Activated gamma-delta T cell treated with anti-CD3 and anti-CD28 coated beads, Interleukin-2, amount 50 U/mL, for 16 hours (primary cell): ENCODE measurements at regions not wholly inside any gene's neighbourhood (a gene's known extent, or its start where the extent isn't known, plus 50 kb on each side); places are given as distances from the start of the nearest gene placed in this dataset.
"Not testable (repeated sequence)": the region's sequence is repeated elsewhere in the genome, so short reads cannot be mapped to it uniquely, and the experiment has no call there.

ENCODE experiments used
- DNase-seq: peaks from one replicate; pipeline ENCODE4 v3.0.0-alpha.2; 2020; ENCODE audit warnings: low read depth

DNA sequence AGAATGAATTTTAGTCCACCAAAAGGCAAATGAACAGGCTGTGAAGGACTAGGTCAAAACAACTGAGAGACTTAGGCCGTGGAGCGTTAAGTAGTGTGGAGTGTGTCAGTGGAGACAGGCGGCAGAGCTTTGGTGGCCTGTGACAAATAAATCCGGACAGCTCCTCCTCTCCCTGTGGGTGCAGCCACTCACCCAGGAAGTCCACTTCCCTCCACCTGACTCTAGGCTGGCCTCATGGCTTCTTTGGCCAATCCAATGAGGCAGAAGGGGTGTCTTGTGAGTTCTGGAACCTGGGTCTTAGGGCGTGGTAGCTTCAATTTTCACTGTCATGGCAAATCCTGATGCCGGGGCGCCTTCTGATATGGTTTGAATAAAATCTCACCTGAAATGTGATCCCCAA lies 180.9 kb upstream of the C14orf180 start:
- DNase-seq: no peak

DNA sequence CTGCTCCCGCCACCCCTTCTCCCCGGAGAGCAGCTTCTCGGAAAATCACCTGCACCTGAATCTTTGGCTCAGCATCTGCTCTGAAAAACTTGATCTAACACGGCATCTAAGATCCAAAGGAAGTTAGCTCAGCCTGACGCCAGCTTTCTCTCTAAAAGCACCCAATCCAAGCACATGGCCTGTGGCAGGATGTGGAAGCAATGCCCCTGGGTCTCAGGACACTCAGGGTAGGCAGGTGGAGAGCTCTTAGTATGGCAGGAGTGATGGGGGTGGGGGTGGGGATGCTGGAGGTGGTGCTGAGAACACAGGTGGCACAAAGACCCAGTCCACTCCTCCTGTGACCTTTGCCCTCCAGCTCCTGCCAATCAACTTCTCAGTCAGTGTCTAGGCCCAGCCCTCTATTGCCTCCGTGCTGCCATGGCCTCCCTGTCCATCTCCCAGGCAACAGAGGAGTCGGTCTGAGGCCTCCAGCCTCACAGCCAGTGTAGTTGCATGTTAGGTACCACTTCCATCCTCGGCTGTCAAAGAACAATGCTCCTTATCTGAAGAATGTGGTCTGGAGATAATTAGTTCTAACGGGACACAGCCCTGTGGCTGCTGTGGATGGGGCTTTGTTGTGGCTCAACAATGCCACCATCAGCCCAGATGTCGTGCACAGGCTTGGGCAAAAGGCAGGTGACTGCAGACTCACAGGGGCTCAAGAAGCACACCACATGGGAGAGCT lies 180.0 kb upstream of the C14orf180 start:
- DNase-seq: no peak

DNA sequence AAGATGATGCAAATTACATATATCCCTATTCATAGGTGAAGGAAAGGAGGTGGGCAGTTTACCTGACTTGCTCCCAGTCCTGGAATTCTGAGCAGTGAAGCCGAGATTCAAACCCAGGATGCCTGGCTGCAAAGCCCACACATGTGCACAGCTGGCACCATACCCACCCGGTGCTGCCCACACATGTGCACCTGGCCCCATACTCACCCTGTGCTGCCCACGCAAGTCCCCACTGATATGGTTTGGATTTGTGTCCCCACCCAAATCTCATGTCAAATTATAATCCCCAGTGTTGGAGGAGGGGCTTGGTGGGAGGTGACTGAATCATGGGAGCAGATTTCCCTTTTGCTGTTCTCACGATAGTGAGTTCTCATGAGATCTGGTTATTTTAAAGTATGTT lies 179.2 kb upstream of the C14orf180 start:
- no peak for DNase-seq

DNA sequence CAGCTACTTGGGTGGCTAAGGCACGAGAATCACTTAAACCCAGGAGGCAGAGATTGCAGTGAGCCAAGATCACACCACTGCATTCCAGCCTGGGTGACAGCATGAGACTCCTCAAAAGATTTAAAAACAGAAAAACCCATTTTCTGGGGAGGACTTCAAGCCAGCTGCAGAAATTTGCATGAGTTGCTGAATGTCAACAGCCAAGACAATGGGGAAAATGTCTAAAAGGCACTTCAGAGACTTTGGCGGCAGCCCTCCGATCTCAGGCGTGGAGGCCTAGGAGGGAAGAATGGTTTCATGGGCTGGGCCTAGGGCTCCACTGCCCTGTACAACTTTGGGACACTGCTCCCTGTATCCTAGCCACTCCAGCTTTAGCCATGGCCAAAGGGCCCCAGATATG lies 177.8 kb upstream of the C14orf180 start:
- DNase-seq: no peak

DNA sequence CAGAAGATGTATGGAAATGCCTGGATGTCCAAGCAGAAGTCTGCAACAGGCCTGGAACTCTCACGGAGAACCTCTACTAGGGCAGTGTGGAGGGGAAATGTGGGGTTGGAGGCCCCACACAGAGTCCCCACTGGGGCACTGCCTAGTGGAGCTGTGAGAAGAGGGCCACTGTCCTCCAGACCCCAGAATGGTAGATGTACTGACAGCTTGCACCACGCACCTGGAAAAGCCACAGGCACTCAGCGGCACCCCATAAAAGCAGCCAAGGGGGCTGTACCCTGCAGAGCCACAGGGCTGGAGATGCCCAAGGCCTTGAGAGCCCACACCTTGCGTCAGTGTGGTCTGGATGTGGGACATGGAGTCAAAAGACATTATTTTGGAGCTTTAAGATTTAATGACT lies 177.3 kb upstream of the C14orf180 start:
- DNase-seq: not testable (repeated sequence)

DNA sequence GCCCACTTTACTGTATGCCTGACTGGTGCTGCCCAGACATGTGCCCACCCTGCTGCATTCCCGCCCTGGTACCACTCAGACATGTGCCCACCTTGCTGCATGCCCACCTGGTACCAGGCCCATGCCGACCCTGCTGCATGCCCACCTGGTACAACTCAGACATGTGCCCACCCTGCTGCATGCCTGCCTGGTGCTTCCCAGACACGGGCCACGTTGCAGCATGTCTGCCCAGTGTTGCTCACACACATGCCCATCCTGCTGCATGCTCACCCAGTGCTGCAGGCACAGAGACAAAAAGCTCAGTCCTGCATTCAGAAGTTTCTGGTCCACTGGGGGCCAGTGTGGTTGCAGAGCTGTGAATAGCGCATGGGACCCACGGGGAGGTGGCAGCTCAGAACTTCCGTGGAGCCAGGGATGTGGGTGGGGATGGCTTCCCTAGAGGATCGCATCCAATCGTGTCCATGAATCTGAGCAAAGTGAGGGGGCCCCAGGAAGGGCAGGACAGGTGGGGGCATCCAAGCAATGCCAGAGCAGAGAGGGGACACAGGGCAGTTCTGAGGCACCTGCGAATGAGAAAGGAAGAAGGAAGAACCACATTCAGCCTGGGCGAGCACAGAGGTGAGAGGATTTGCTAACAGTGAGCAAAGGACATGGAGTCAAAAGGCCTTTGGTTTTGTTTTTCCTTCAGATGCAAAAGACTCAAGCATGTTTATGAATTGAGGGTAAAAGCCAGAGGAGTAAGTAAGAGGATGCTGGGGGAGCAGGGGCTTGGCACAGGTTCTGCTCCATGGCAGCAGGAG lies 175.9 kb upstream of the C14orf180 start:
- DNase-seq: no peak

DNA sequence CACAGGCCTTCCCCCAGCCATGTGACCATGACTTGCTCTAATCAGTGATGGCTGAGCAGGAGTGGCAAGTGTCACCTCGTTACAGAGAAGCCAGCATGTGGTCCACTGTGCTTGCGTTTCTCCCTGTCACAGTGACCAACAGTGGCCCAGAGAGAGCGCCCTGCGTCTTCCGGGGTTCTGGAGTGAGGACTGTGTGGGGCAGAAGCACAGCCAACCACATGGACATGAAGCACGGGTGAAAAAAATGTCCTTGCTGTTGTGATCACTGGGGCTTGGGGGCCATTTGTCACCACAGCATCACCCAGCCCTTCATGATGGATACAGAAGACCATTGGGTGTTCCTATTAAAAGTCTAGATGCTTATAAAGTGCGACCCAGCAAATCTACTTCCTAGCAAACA lies 174.6 kb upstream of the C14orf180 start:
- no peak for DNase-seq

DNA sequence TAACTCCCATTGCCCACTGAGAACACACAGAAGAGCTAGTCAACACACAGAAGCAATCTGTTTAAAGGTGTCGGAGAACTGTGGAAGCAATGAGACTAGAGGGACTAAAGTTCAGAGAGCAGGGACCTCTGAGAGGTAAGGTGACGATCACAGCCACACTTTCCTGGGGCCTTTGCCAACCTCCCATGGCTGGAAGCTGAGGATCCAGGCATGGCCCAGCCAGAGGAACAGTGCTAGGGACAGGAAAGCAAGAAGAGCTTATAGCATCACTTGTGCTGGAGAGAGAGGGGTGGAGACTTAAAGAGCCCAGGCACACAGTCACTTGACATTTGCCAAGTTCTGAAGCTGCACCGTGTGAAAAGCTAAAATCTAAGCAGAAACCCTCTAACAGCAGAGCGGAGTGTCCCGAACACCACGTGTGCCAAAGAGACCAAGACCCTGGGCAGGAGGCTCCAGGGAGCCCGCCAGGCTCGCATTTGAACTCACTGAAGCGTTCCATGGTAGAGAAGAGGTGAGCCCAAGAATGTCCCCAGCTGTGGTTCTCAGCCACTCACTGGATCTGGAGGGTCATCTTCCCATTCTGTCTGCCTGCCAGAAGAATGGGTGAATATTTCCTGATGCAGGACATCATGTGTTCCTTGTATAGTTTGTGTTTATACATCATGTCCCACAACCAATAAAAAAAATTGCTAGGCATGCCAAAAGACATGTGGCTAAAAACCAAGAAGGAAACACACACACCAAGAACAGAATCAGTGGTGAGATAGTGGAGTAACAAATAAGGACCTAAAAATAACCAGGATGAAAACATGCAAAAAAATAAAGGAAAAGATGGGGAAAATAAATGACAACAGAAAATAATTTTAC lies 174.0 kb upstream of the C14orf180 start:
- no peak for DNase-seq

DNA sequence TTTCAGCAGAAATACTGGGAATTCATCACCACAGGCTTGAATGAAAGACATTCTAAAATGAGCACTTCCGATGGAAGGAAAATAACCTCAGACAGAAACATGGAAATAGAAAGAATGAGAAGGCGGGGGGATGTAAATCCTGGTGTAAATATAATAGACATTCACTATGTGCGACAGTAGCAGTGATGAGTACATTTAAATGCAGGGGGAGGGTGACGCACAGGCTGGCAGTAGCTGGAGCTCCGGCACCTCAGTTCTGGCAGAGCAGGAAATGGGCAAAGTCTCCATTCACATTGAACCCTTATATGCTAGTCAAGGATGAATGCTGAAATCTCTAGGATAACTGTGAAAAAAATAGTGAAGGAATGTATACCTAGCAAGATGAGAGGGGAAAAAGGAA lies 172.7 kb upstream of the C14orf180 start:
- DNase-seq: no peak

DNA sequence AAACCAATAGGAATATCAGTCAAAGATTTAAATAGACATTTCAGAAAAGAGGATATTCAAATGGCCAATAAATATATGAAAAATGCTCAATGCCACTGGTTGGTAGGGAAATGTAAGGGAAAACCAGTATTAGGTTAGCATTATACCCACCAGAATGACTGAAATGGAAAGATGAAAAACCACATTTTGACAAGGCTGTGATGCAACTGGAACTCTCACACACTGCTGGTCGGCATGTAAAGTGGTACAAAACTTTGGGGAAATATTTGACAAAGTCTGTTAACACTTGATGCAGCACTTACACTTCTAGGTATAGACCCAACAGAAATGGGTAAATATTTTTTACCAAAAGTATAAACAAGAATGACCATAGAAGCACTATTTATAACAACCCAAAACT lies 163.2 kb upstream of the C14orf180 start:
- DNase-seq: no peak

DNA sequence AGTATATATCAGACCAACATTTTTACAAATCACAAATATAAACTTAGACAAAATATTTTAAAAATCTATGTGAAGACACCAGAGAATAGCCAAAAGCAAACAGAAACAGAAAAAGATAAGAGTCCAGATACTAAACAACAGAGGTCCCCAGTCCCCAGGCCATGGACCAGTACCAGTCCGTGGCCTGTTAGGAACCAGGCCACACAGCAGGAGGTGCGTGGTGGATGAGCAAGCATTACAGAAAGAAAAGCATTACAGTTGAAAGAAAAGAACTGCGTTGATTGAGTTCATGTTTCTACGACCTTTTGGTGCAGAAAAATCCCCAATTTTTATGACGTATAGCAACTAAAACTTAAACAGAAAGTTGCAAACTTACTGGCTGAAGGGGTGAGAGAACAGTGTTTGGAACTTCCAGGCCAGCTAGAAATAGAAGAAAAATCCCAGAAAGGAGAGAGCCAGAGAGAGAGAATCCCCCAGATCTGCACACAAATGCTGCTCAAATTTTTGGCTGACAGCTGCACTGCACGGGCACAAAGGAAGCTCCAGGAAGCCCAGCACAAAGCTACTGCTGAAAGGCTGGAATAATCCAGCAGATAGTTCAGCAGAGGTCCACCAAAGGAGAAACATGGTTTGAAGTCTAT lies 159.6 kb upstream of the C14orf180 start:
- no peak for DNase-seq

DNA sequence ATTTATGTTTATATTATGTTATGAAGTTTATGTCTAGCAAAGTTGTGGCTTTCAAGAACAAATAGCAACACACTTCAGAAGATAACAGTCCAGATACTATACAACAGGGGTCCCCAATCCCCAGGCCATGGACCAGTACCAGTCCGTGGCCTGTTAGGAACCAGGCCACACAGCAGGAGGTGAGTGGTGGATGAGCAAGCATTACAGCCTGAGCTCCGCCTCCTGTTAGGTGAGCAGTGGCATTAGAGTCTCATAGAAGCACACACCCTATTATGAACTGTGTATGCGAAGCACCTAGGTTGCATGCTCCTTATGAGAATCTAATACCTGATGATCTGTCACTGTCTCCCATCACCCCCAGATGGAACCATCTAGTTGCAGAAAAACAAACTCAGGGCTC lies 159.0 kb upstream of the C14orf180 start:
- not testable (repeated sequence) for DNase-seq

DNA sequence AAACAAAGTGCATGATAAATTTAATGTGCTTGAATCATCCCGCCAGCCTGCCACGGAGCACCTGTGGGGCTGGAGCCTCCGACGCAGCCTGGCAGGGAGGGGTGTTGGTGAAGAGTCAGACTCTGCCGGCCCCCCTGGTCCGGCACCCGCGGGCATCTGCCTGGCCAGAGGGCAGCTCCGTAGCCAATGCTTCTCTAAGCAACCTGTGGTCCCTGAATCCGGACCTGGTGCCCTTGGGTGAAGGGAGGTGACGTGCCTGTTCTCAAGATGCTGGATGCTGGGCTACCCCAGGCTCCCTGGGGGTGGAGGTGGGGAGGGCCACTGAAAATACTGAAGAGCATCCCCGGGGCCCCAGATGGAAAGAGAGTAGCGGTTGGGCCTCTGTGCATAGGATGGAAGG lies 158.6 kb upstream of the C14orf180 start:
- DNase-seq: no peak

DNA sequence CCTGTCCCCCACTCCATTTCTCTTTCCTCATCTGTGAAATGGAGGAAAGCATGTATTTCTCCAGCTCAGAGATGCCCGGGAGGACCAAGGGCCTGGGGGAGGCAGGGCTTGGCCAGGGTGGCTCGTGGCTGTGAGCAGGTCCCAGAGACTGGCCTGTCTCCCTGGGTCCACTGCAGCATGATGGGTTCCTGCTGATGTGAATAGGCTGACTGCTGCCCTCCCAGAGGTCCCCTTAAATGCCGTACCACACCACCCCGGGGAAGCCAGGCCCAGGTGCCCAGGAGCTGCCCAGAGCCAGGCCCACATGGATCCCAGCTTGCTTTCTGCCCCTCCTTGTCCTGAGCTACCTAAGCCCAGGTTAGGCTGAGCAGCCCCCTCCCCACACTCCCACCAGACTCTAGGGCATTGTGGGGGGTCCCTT lies 158.2 kb upstream of the C14orf180 start:
- no peak for DNase-seq

DNA sequence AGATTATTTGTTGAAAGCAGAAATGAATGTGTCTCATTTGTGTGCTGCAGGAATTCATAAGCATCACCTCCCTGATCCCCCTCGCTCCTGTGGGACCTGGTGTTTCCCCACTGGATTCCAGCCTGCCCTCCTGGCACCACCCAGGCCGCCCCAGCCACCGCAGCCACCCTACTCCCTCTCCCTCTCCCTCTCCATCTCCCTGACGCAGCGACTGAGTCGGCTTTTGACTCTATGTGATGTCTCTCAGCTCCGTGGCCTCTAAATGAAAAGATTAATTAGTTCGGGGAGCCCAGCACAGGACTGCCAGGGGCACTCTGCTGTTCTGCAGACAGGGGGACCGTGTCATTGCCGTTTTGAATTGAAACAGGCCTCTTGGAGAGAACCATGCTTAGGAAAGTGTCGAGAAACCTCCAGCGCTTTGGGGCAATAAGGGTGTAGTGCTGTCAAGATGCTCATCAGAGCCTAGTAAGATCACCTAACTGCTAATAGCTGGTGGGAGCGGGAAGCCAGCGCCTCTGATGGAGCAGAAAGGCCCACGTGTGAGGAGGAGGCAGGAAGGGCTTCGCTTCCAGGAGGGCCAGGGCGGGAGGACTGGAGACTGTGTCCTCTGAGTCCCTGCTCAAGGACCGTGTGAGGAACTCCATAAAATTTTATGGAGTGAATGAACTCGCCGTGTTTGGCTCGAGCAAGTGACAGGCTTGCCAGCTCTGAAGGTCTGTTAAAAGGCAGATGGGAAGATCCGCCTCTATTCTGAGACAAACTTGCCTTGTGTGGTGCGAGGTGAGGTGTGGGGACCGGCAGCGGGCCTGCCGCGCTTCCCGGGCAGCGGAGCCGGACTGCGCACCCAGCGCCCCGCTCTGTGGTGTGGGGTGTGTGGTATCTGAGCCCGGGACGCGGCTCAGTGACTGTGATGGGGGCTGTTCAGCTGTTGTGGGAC lies 157.4 kb upstream of the C14orf180 start:
- no peak for DNase-seq

DNA sequence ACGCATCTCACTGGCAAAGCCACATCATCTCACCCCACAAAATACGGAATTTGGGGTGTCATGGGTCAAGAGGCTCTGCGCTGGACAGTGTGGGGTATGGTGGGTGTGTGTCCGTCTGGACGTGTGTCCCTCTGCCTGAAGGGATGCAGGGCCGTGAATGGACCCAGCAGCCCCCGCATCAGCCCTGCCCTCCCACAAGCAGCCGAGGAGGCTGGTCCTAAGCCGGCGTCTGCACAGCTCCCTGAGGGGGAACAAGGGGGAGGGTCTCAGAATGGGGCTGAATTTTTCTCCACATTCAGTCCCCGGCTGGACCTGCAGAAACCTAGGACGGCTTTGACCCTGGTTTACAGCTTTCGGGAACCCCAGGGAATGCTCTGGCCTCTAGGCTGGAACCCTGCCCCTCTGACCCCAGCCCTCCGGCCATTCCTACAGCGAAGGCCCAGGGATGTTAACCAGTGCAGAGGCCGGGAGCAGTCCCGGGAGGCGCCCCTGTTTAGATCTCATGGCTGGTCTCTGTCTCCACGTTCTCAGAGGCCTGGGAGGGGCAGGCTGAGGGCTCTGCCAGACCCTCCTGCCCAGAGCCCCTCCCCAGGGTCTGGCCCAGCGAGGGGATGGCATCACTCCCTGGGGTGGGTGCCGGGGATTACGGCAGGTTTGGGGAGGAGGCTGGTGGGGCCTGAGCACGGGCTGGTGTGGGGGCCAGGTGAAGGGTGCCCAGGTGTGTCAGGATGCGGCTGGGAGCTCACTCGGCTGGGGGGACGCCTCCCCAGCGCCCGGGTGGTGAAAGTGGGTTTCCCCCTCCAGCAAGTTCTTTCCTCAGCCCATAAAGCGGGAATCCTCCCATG lies 156.5 kb upstream of the C14orf180 start:
- DNase-seq: no peak

DNA sequence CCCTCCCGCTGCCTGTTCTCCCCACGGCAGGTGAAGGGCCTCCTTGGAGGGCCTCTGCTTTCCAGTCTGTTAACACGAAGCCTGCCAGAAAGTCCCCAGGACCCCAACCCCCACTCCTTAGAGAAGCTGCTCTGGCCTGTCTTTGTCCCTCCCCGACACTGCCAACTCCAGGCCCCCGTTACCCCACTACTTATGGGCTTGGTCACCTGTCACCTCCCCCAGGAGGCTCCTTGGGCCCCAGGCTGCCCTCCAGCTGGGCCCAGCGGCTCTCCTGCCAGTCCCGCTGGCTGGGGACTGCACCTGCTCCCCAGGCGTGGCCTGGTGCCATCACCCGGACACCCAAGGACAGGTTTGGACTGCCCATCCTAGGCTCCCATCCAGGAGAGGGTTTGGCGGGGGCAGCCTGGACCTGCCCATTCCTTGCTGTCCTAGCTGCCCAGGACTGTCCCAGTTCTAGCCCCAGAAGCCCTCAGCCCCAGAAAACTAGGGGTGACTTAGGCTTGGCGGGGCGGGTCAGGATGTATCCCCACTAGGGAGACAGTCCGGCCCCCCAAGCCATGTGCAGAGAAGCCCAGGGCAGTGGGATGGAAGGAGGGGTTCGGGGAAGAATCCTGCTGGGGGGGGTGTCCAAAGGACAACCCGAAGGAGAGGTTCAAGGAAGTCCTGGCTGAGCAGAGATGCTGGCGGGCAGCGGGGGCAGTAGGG lies 155.7 kb upstream of the C14orf180 start:
- DNase-seq: no peak

DNA sequence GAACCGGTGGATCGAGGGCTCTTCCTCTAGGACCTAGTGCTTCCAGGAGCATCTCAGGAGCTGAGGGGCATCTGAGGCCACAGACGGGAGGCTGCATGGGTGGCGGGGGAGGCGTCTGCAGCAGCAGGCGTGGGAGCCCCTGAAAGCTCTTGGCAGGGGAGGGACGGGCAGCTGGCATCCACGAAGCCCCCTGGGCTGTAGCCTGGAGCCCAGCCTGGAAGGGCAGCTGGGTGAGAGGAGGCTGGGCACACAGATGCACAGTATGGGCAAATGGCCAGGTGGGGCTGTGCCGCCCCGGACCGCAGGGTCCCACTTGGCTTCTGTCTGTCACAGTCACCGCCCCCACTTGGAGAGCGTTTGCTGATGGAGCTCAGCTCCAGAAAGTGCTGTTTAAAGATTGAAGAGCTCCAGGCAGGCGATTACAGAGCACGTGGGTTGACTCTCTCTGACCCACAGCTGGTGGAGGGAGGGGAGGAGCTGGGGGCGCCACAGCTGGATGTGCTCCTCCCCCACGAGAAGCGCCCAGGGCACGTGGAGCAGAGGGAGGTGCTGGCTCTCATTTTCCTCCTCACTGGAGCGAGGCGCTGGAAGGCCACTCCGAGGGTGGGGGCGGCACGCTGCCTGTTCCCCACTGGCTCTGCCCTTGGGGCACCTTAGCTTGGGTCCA lies 155.0 kb upstream of the C14orf180 start:
- DNase-seq: no peak

DNA sequence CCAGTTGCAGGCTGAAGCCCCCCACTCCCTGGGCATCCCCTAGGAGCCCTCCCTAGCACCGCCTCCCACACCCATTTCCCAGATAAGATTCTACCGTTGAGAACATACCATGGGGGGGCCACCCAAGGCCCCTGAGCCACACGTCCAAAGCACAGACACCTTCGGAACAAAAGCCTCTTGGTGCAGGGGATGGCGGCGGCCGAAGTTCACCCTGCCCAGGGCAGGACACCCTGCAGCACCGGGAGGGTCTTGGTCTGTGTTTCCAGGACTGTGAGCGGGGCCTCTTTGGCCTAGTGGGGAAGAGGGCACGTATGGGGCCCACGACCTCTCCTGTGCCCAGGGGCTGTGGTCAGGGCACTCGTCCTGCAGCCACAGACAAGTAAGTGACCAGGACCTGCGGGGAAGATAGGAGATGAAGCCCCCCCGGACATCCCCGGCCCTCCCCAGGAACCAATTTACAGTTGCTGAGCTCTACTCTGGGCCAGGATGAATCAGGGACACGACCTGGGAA lies 154.3 kb upstream of the C14orf180 start:
- no peak for DNase-seq
